GM06990 (cell line): ENCODE measurements at regions not wholly inside any gene's neighbourhood (a gene's known extent, or its start where the extent isn't known, plus 50 kb on each side); places are given as distances from the start of the nearest gene placed in this dataset.

ENCODE experiments used
- DNase-seq: peaks from one replicate; pipeline ENCODE4 v3.0.0-alpha.2; 2011; ENCODE audit not compliant: insufficient read length; ENCODE audit errors: extremely low read depth
- H3K27me3 ChIP-seq: replicated peaks from 2 replicates; pipeline ENCODE4 v1.6.0; 2011; ENCODE audit warnings: low read length; ENCODE audit not compliant: control insufficient read depth, insufficient read depth
- H3K36me3 ChIP-seq: 2 replicates; pipeline ENCODE4 v1.5.1; 2011; ENCODE audit warnings: low read length; ENCODE audit not compliant: control insufficient read depth, insufficient read depth
- H3K4me3 ChIP-seq: replicated peaks from 2 replicates; pipeline ENCODE4 v1.5.1; 2011; ENCODE audit warnings: low read depth, mild to moderate bottlenecking, control low read depth, low read length
- CTCF ChIP-seq: IDR thresholded peaks from 2 replicates; pipeline ENCODE4 v1.5.1; 2011; ENCODE audit warnings: low read length, control low read depth, mild to moderate bottlenecking, inconsistent platforms; ENCODE audit not compliant: insufficient read depth, poor library complexity, severe bottlenecking

GRCh38 chr17:79484600-79485418 lies 126.0 kb downstream of the RBFOX3 start:
- Histone ChIP-seq H3K27me3 (no peaks in the 10 kb centered on the region; the same call in 1 of the 2 replicates), H3K4me3 (no peak overlapping the region), H3K36me3 (no peaks in the 10 kb centered on the region)
- no peak for DNase-seq
- TF ChIP-seq CTCF, result no peak

DNA sequence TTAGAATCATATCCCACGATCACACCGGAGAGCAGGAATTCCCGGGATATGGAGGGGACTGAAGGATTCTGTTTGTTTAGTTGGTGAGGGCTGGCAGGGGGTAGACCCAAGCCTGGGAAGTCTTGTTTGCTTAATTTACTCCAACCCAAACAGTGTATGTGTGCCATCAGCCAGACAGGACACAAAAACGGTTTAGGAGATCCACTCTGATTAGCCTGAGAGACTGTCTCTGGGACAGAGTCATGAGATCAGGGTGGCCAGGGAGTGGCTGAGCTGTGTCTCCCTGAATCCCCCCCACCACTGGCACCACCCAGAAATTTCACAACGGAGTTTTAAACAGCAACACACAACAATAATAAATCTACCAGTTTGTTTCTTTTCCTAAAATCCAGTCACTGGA lies 127.0 kb downstream of the RBFOX3 start:
- H3K4me3 ChIP-seq, result no peak overlapping the region
- DNase-seq, result no peak
- no peaks in the 10 kb centered on the region; the same call in 1 of the 2 replicates for H3K27me3 ChIP-seq
- TF ChIP-seq CTCF, result no peak
- H3K36me3 ChIP-seq, result no peaks in the 10 kb centered on the region

- Histone ChIP-seq H3K4me3 (no peak overlapping the region), H3K36me3 (no peaks in the 10 kb centered on the region), H3K27me3 (no peaks in the 10 kb centered on the region; the same call in 1 of the 2 replicates)
- DNase-seq, result no peak
- TF ChIP-seq CTCF, result no peak
Measured at GRCh38 chr17:79482727-79483521, 127.9 kb downstream of the RBFOX3 start.

GRCh38 chr17:79479876-79480275 lies 131.0 kb downstream of the RBFOX3 start:
- H3K36me3 ChIP-seq, result no peaks in the 10 kb centered on the region

DNA sequence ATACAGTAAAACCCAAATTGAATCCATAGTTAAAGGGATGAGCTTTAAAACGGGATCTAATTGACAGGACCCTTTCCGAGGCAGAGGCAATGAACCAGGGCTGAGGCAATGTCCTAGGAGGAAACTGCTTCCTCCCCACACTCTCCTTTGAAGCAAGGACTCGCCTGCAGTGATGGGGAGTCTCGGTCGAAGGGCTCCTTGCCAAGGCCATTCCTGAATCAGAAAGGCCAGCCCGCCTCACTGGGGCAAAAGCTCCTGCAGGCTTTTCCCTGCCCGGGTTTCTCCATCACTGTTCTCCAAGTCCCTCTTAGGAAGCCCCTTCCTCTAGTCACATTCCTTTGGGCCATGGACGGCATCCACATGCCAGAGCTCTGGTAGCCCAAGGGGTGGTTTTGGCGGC lies 132.0 kb downstream of the RBFOX3 start:
- Histone ChIP-seq H3K36me3 (no peaks in the 10 kb centered on the region), H3K4me3 (no peak overlapping the region), H3K27me3 (no peaks in the 10 kb centered on the region; the same call in 1 of the 2 replicates)
- no peak for DNase-seq
- no peak for TF ChIP-seq CTCF

More at GRCh38 chr17:79479876-79480275, 131.0 kb downstream of the RBFOX3 start:
- no peak for TF ChIP-seq CTCF
- Histone ChIP-seq H3K27me3 (no peaks in the 10 kb centered on the region; the same call in 1 of the 2 replicates), H3K4me3 (no peak overlapping the region)
- no peak for DNase-seq
